H1 (cell line): ENCODE measurements at regions not wholly inside any gene's neighbourhood (a gene's known extent, or its start where the extent isn't known, plus 50 kb on each side); places are given as distances from the start of the nearest gene placed in this dataset.
"Not testable (repeated sequence)": the region's sequence is repeated elsewhere in the genome, so short reads cannot be mapped to it uniquely, and the experiment has no call there.

Source experiments
- CTCF ChIA-PET: fragments of 300-600 bp; sonication (Branson Sonifier 250); formaldehyde crosslinking; loops from one replicate; lab custom pipeline; 2021; ENCODE audit not compliant: partially characterized antibody; lab: Charles Lee
- POLR2A ChIA-PET: fragments of 300-600 bp; sonication (Branson Sonifier 250); formaldehyde crosslinking; loops from one replicate; lab custom pipeline; 2021; ENCODE audit warnings: inconsistent platforms; ENCODE audit not compliant: partially characterized antibody; lab: Charles Lee
- DNase-seq, 2 experiments: peaks; one replicate each; pipeline versions ENCODE4 v3.0.0 to v3.0.0-alpha.2; 2010 to 2022; ENCODE audit warnings: low spot score in 2 of 2, low read depth in 1 of 2, mixed read lengths in 1 of 2
- FAIRE-seq: peaks from 2 replicates; lab custom pipeline; 2011; peaks lifted over from hg19 to GRCh38; lab: Jason Lieb, UNC
- H2AFZ ChIP-seq: 2 replicates; pipeline ENCODE4 v1.8.1; 2012; ENCODE audit warnings: low read length, inconsistent platforms
- H2AK5ac ChIP-seq: 2 replicates; pipeline ENCODE4 v1.6.1; 2013; ENCODE audit warnings: low read depth, low read length
- H2BK120ac ChIP-seq: replicated peaks from 2 replicates; pipeline ENCODE3; 2013; ENCODE audit warnings: low read depth, low read length, inconsistent platforms
- H2BK12ac ChIP-seq: 2 replicates; pipeline ENCODE4 v1.6.1; 2013; ENCODE audit warnings: low read depth, low read length
- H2BK15ac ChIP-seq: 2 replicates; pipeline ENCODE4 v1.6.1; 2013; ENCODE audit warnings: low read length
- H2BK20ac ChIP-seq: 2 replicates; pipeline ENCODE4 v1.6.1; 2013; ENCODE audit warnings: low read length
- H2BK5ac ChIP-seq: 2 replicates; pipeline ENCODE4 v1.6.1; 2013; ENCODE audit warnings: low read depth, low read length
- H3K14ac ChIP-seq: 2 replicates; pipeline ENCODE4 v1.6.1; 2013; ENCODE audit warnings: inconsistent platforms; ENCODE audit not compliant: insufficient read length
- H3K18ac ChIP-seq: 2 replicates; pipeline ENCODE4 v1.6.1; 2013; ENCODE audit warnings: low read length; ENCODE audit errors: extremely low read depth
- H3K23ac ChIP-seq: 2 replicates; pipeline ENCODE4 v1.6.1; 2013; ENCODE audit warnings: inconsistent platforms; ENCODE audit not compliant: insufficient read length
- H3K23me2 ChIP-seq: 2 replicates; pipeline ENCODE4 v1.6.1; 2013; ENCODE audit warnings: low read depth, low read length
- H3K27ac ChIP-seq: 2 replicates; pipeline ENCODE4 v1.6.1; 2011; ENCODE audit warnings: low read depth, low read length, inconsistent platforms
- H3K27me3 ChIP-seq, 4 experiments: replicated peaks in 1 of 4; 1 replicate in 1 of 4; 2 replicates in 3 of 4; pipeline versions ENCODE4 v1.6.1 to v1.8.1; 2011 to 2013; ENCODE audit warnings: low read length in 3 of 4, mild to moderate bottlenecking in 3 of 4, inconsistent platforms in 2 of 4, mixed read lengths in 2 of 4, moderate library complexity in 1 of 4; ENCODE audit not compliant: control insufficient read depth in 3 of 4, insufficient read depth in 3 of 4; ENCODE audit errors: extremely low read depth in 1 of 4
- H3K36me3 ChIP-seq, 4 experiments: 2 replicates each; pipeline versions ENCODE4 v1.6.1 to v1.8.1; 2011 to 2013; ENCODE audit warnings: mild to moderate bottlenecking in 4 of 4, low read length in 3 of 4, moderate library complexity in 2 of 4, control low read depth in 1 of 4, inconsistent platforms in 1 of 4; ENCODE audit not compliant: insufficient read depth in 4 of 4, control insufficient read depth in 2 of 4
- H3K4ac ChIP-seq: replicated peaks from 2 replicates; pipeline ENCODE3; 2013; ENCODE audit warnings: low read length, low read depth, mixed read lengths, inconsistent platforms; ENCODE audit not compliant: insufficient read length
- H3K4me1 ChIP-seq, 4 experiments: replicated peaks in 1 of 4; 1 replicate in 1 of 4; 2 replicates in 3 of 4; pipeline versions ENCODE4 v1.6.1 to v1.8.1; 2011 to 2013; ENCODE audit warnings: low read length in 3 of 4, inconsistent platforms in 2 of 4, mixed read lengths in 1 of 4; ENCODE audit not compliant: insufficient read depth in 4 of 4, control insufficient read depth in 3 of 4
- H3K4me2 ChIP-seq, 2 experiments: 2 replicates each; pipeline versions ENCODE4 v1.6.1 to v1.8.1; 2011 to 2013; ENCODE audit warnings: low read depth in 2 of 2, low read length in 2 of 2, control low read depth in 1 of 2, inconsistent platforms in 1 of 2, mild to moderate bottlenecking in 1 of 2; ENCODE audit not compliant: insufficient read depth in 1 of 2
- H3K4me3 ChIP-seq, 4 experiments: fragments of 200-600, 300-600 bp in 1 of 4; sonication (generic), shearing (Covaris generic), sonication (Bioruptor Twin) in 1 of 4; 2 replicates each; pipeline versions ENCODE4 v1.5.1 to v1.8.1; 2011 to 2016; ENCODE audit warnings: low read length in 4 of 4, low read depth in 3 of 4, control low read depth in 2 of 4, inconsistent platforms in 2 of 4, mild to moderate bottlenecking in 2 of 4, mixed read lengths in 1 of 4, moderate library complexity in 1 of 4; ENCODE audit not compliant: insufficient read depth in 2 of 4; ENCODE audit errors: extremely low read depth in 1 of 4
- H3K56ac ChIP-seq: replicated peaks from 2 replicates; pipeline ENCODE3; 2013; ENCODE audit warnings: low read depth, mild to moderate bottlenecking, mixed read lengths, low read length, inconsistent platforms; ENCODE audit not compliant: insufficient read length
- H3K79me1 ChIP-seq: 2 replicates; pipeline ENCODE4 v1.6.1; 2013; ENCODE audit warnings: low read depth, low read length, control low read depth
- H3K79me2 ChIP-seq, 2 experiments: 2 replicates each; pipeline versions ENCODE4 v1.6.1 to v1.8.1; 2012 to 2013; ENCODE audit warnings: low read length in 2 of 2, mild to moderate bottlenecking in 2 of 2, inconsistent platforms in 1 of 2; ENCODE audit not compliant: insufficient read depth in 2 of 2, control insufficient read depth in 1 of 2
- H3K9ac ChIP-seq, 4 experiments: replicated peaks in 1 of 4; 1 replicate in 1 of 4; 2 replicates in 3 of 4; pipeline versions ENCODE4 v1.6.1 to v1.8.1; 2011 to 2013; ENCODE audit warnings: low read depth in 3 of 4, low read length in 3 of 4, control low read depth in 2 of 4, mild to moderate bottlenecking in 2 of 4, moderate library complexity in 2 of 4, inconsistent platforms in 1 of 4; ENCODE audit errors: extremely low read depth in 1 of 4
- H3K9me3 ChIP-seq, 2 experiments: 2 replicates each; pipeline versions ENCODE4 v1.6.1 to v1.8.1; 2012 to 2013; ENCODE audit warnings: mild to moderate bottlenecking in 2 of 2, moderate library complexity in 2 of 2, control low read depth in 1 of 2, inconsistent platforms in 1 of 2, low read depth in 1 of 2, low read length in 1 of 2, mixed read lengths in 1 of 2; ENCODE audit not compliant: insufficient read depth in 2 of 2
- H4K20me1 ChIP-seq, 2 experiments: replicated peaks in 1 of 2; 2 replicates each; pipeline versions ENCODE3 to v1.8.1; 2011 to 2013; ENCODE audit warnings: inconsistent platforms in 2 of 2, low read length in 2 of 2, mild to moderate bottlenecking in 1 of 2; ENCODE audit not compliant: insufficient read depth in 2 of 2, control insufficient read depth in 1 of 2
- H4K5ac ChIP-seq: 2 replicates; pipeline ENCODE4 v1.6.1; 2013; ENCODE audit warnings: low read length, low read depth, mixed read lengths, inconsistent platforms; ENCODE audit not compliant: insufficient read length
- H4K8ac ChIP-seq: 2 replicates; pipeline ENCODE4 v1.8.0; 2013; ENCODE audit warnings: mild to moderate bottlenecking, moderate library complexity, low read length, inconsistent platforms; ENCODE audit not compliant: insufficient read depth; ENCODE audit errors: extremely low read depth
- H4K91ac ChIP-seq: replicated peaks from 2 replicates; pipeline ENCODE3; 2013; ENCODE audit warnings: low read length, mixed read lengths, inconsistent platforms; ENCODE audit not compliant: insufficient read length
- WGBS, 2 experiments: shearing (Covaris generic) in 1 of 2; methylation state at CpG; one replicate each; pipeline versions ENCODE4 v1.1.6 to v1.1.7; 2013 to 2015; ENCODE audit warnings: low lambda C conversion rate in 2 of 2, mixed read lengths in 2 of 2, inconsistent platforms in 1 of 2, low coverage in 1 of 2, missing lambda C conversion rate in 1 of 2; ENCODE audit not compliant: insufficient replicate concordance in 2 of 2, insufficient coverage in 1 of 2, insufficient read length in 1 of 2; ENCODE audit errors: extremely low coverage in 1 of 2, missing lambda C conversion rate in 1 of 2; 5-methylcytosine and 5-hydroxymethylcytosine counted together

- H3K4ac ChIP-seq, H4K91ac ChIP-seq, H2BK120ac ChIP-seq, H3K79me1 ChIP-seq, H3K27me3 ChIP-seq, H3K14ac ChIP-seq, H4K5ac ChIP-seq, H2BK20ac ChIP-seq, H3K9me3 ChIP-seq, H3K9ac ChIP-seq, H3K23ac ChIP-seq, H3K56ac ChIP-seq, H4K20me1 ChIP-seq, H3K36me3 ChIP-seq, H2BK12ac ChIP-seq, H2BK5ac ChIP-seq, H3K79me2 ChIP-seq, H3K18ac ChIP-seq, H3K4me1 ChIP-seq, H3K27ac ChIP-seq, H3K4me2 ChIP-seq, FAIRE-seq, H3K23me2 ChIP-seq, POLR2A ChIA-PET, DNase-seq, H2AK5ac ChIP-seq, H2AFZ ChIP-seq, H2BK15ac ChIP-seq, H3K4me3 ChIP-seq, CTCF ChIA-PET, H4K8ac ChIP-seq: not testable (repeated sequence)
- 90% methylated on average over 1 of the region's 1 CpG; no CpG with 5 or more reads in 1 of the 2 experiments for WGBS, 2 experiments
These were observed 112.5 kb upstream of the HAO2 start for GRCh38 chr1:119256089-119256488.
